ENCODE measurements at regions not wholly inside any gene's neighbourhood (a gene's known extent, or its start where the extent isn't known, plus 50 kb on each side); places are given as distances from the start of the nearest gene placed in this dataset.

DNA sequence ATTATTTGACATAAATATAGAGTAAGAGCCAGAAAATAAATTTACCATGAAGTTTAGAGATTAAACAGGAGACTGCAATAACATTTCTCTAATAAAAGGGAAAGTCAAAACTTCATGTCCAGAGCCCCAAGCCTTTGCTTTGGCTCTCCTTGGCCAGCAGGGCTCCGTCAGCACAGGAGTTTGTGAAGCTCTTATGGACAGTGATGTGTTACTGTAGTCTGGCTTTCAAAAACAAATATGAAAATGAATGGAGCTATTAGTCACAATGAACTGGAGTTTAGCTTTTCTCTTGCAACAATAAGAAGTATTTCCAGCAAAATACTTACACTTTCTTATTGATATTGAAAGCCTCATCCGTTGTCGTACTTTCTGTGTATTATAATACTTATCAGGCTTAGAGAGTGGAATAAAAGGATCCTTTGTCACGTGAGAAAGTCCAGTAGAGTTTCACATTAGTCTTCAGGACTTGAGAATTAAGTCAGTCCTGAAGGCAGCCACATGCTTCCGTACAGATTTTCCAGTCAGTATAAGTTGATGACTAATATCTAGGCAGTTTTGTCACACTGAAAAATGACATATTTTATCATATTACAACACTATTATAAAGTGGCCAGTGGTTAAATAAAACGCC, 117.0 kb upstream of the PRL start:
- TF ChIP-seq POLR2A (IDR thresholded peaks at IDR 0.05) (no peak), CTCF (IDR thresholded peaks at IDR 0.05) (no peak)

All from right lobe of liver (tissue), 4 donors.